A549 (cell line): ENCODE measurements at regions not wholly inside any gene's neighbourhood (a gene's known extent, or its start where the extent isn't known, plus 50 kb on each side); places are given as distances from the start of the nearest gene placed in this dataset.

ENCODE experiments used
- ATAC-seq, 2 experiments: fragments of 200-7000 bp in 1 of 2; fragments of >200 bp in 1 of 2; cut with Nextera tagmentation in 1 of 2; cut with Tn5 transposase in 1 of 2; 3 replicates each; pipeline versions ENCODE4 v1.8.0 to v1.9.1; 2018 to 2020; ENCODE audit warnings: mild to moderate bottlenecking in 1 of 2, moderate library complexity in 1 of 2
- CTCF ChIA-PET: fragments of 300-600 bp; sonication (Branson Sonifier 250); formaldehyde crosslinking; extraction: SDS; loops from one replicate; lab custom pipeline; 2021; ENCODE audit warnings: antibody characterized with exemption, inconsistent platforms; lab: Yijun Ruan, JAX
- POLR2A ChIA-PET: fragments of 350-600 bp; formaldehyde crosslinking; extraction: SDS; loops from one replicate; lab custom pipeline; 2021; ENCODE audit warnings: antibody characterized with exemption, inconsistent platforms; lab: Yijun Ruan, JAX
- DNase-seq, 2 experiments: peaks; one replicate each; pipeline versions ENCODE4 v3.0.0 to v3.0.0-alpha.2; 2011 to 2016; ENCODE audit warnings: low read depth in 1 of 2, low spot score in 1 of 2
- FAIRE-seq: peaks from 2 replicates; lab custom pipeline; 2011; peaks lifted over from hg19 to GRCh38; lab: Jason Lieb, UNC
- H3K27ac ChIP-seq, 2 experiments: fragments of >200 bp; sonication (Bioruptor Twin); formaldehyde crosslinking; 3 replicates each; pipeline ENCODE4 v1.5.1; 2016 to 2017
- H3K4me1 ChIP-seq: fragments of >200 bp; sonication (Bioruptor Twin); formaldehyde crosslinking; 3 replicates; pipeline ENCODE4 v1.6.1; 2016
- H3K4me2 ChIP-seq: fragments of >200 bp; sonication (Bioruptor Twin); formaldehyde crosslinking; 3 replicates; pipeline ENCODE4 v1.6.1; 2016
- H3K4me3 ChIP-seq: fragments of >200 bp; sonication (Bioruptor Twin); formaldehyde crosslinking; 3 replicates; pipeline ENCODE4 v1.5.1; 2016
- H3K9me3 ChIP-seq: fragments of >200 bp; sonication (Bioruptor Twin); formaldehyde crosslinking; 3 replicates; pipeline ENCODE4 v1.6.1; 2016
- CBX2 ChIP-seq: fragments of 200-600 bp; sonication (generic); IDR thresholded peaks from 2 replicates; pipeline ENCODE4 v1.6.1; 2016; ENCODE audit warnings: low read depth, mild to moderate bottlenecking, borderline replicate concordance
- CEBPB ChIP-seq, 2 experiments: fragments of >200 bp in 1 of 2; sonication (Bioruptor Twin) in 1 of 2; formaldehyde crosslinking in 1 of 2; IDR thresholded peaks; 2 replicates each; pipeline ENCODE4 v1.6.1; 2012 to 2016
- CHD2 ChIP-seq: fragments of 150-350 bp; IDR thresholded peaks from 2 replicates; pipeline ENCODE4 v1.6.1; 2014; ENCODE audit warnings: low read length; ENCODE audit not compliant: partially characterized antibody
- E2F6 ChIP-seq: IDR thresholded peaks from 2 replicates; pipeline ENCODE4 v1.6.1; 2012; ENCODE audit warnings: low read depth, borderline replicate concordance
- ELK1 ChIP-seq: fragments of 150-350 bp; IDR thresholded peaks from 2 replicates; pipeline ENCODE4 v1.6.1; 2014; ENCODE audit warnings: low read depth, mild to moderate bottlenecking, low read length
- ESRRA ChIP-seq: fragments of 150-350 bp; IDR thresholded peaks from 2 replicates; pipeline ENCODE4 v1.6.1; 2014; ENCODE audit warnings: mild to moderate bottlenecking, low read length, borderline replicate concordance
- FOSB ChIP-seq: fragments of 250-450 bp; sonication (Bioruptor Pico); IDR thresholded peaks from 2 replicates; pipeline ENCODE4 v1.5.0; 2020; ENCODE audit warnings: mild to moderate bottlenecking, moderate library complexity
- FOXS1 ChIP-seq: fragments of 250-450 bp; sonication (Bioruptor Pico); IDR thresholded peaks from 2 replicates; pipeline ENCODE4 v1.5.0; 2020; ENCODE audit warnings: mild to moderate bottlenecking, moderate library complexity
- HDAC2 ChIP-seq: fragments of 200-600 bp; sonication (generic); IDR thresholded peaks from 2 replicates; pipeline ENCODE4 v1.6.1; 2016
- HES2 ChIP-seq: fragments of >200 bp; sonication (Bioruptor Twin); formaldehyde crosslinking; IDR thresholded peaks from 2 replicates; pipeline ENCODE4 v1.6.1; 2016
- HOXB13 ChIP-seq: fragments of 250-450 bp; sonication (Bioruptor Pico); IDR thresholded peaks from 2 replicates; pipeline ENCODE4 v1.5.0; 2020; ENCODE audit warnings: low read depth, mild to moderate bottlenecking, moderate library complexity
- JUNB ChIP-seq: fragments of >200 bp; sonication (Bioruptor Twin); formaldehyde crosslinking; IDR thresholded peaks from 2 replicates; pipeline ENCODE4 v1.6.1; 2016
- MAZ ChIP-seq: fragments of 150-350 bp; IDR thresholded peaks from 2 replicates; pipeline ENCODE4 v1.6.1; 2014; ENCODE audit warnings: antibody characterized with exemption, low read depth, low read length, borderline replicate concordance
- NFE2L2 ChIP-seq: fragments of 150-350 bp; conservative IDR thresholded peaks from 2 replicates; pipeline ENCODE4 v1.6.1; 2014; ENCODE audit warnings: low read length
- NPAS2 ChIP-seq: fragments of 250-450 bp; sonication (Bioruptor Pico); IDR thresholded peaks from 2 replicates; pipeline ENCODE4 v1.8.0; 2022; ENCODE audit warnings: mild to moderate bottlenecking, moderate library complexity, borderline replicate concordance
- RAD21 ChIP-seq, 2 experiments: fragments of >200 bp in 1 of 2; sonication (Bioruptor Twin) in 1 of 2; formaldehyde crosslinking in 1 of 2; IDR thresholded peaks in 1 of 2; conservative IDR thresholded peaks in 1 of 2; 2 replicates in 1 of 2; 3 replicates in 1 of 2; pipeline ENCODE4 v1.6.1; 2012 to 2018; ENCODE audit warnings: inconsistent platforms in 1 of 2
- RARB ChIP-seq: fragments of 250-450 bp; sonication (Bioruptor Pico); IDR thresholded peaks from 2 replicates; pipeline ENCODE4 v1.8.0; 2021; ENCODE audit warnings: mild to moderate bottlenecking, moderate library complexity
- RNF2 ChIP-seq: fragments of 200-600 bp; sonication (generic); IDR thresholded peaks from 2 replicates; pipeline ENCODE4 v1.6.1; 2016; ENCODE audit warnings: low read depth, mild to moderate bottlenecking, antibody characterized with exemption, moderate library complexity, borderline replicate concordance
- TP53 ChIP-seq: fragments of 250-450 bp; sonication (Bioruptor Pico); IDR thresholded peaks from 2 replicates; pipeline ENCODE4 v1.5.0; 2021; ENCODE audit warnings: mild to moderate bottlenecking, moderate library complexity
- USF2 ChIP-seq: fragments of 450-650 bp; IDR thresholded peaks from 2 replicates; pipeline ENCODE4 v1.6.1; 2014; ENCODE audit warnings: antibody characterized with exemption
- ZC3H11A ChIP-seq: fragments of 450-650 bp; IDR thresholded peaks from 2 replicates; pipeline ENCODE4 v1.6.1; 2014; ENCODE audit warnings: antibody characterized with exemption, mild to moderate bottlenecking
- WGBS: methylation state at CpG from one replicate; pipeline ENCODE4 v1.1.6; 2017; ENCODE audit errors: missing lambda C conversion rate; 5-methylcytosine and 5-hydroxymethylcytosine counted together
- TF ChIP-seq, protein P1 (sequence below): IDR thresholded peaks from 2 replicates; pipeline ENCODE4 v1.6.1; 2012
- TF ChIP-seq, protein P2 (sequence below): fragments of >200 bp; sonication (Bioruptor Twin); formaldehyde crosslinking; IDR thresholded peaks from 3 replicates; pipeline ENCODE4 v1.5.1; 2016

- no peak overlapping the region for H3K4me3 ChIP-seq
- H3K4me1 ChIP-seq = no peaks in the 10 kb centered on the region
- H3K4me2 ChIP-seq = no peak overlapping the region
- no peak for TF ChIP-seq CHD2
- FAIRE-seq = no peak
- POLR2A ChIA-PET = no interaction called here
- peak in 1 of 2 experiments; percentile 13; a peak in 1 of 6 replicates for ATAC-seq
- no peak for DNase-seq
- CTCF ChIA-PET = no interaction called here
- H3K27ac ChIP-seq = no peak overlapping the region
- WGBS = 83% methylated on average over 9 of the region's 9 CpGs
- H3K9me3 ChIP-seq = peaks cover 25% of the 10 kb centered on the region
These were observed 72.0 kb upstream of the ODC1 start for GRCh38 chr2:10520154-10520553.

DNA sequence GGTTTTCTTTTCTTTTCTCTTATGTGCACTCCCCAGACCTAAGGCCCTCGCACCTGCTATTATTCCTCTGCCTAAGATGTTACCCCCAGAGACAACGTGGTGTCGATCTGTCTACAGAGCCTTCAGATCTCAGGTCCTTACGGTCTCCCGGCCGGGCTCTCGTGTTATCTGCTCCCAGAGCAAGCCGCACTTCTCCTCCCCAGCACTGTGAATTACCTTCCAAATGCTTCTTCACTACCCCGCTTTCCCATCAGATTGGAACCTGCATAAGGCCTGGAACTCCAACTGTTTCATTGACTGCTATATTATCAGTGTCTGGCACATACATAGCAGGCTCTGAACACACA, 71.2 kb upstream of the ODC1 start:
- Histone ChIP-seq H3K9me3 (peaks cover 28% of the 10 kb centered on the region), H3K4me2 (no peak overlapping the region), H3K4me1 (peaks cover 2% of the 10 kb centered on the region), H3K4me3 (no peak overlapping the region), H3K27ac (no peak overlapping the region)
- WGBS = 96% methylated on average over 9 of the region's 9 CpGs
- DNase-seq (no peak), FAIRE-seq (no peak), ATAC-seq (no peak)
- TF ChIP-seq CEBPB (IDR thresholded peaks at IDR 0.05) (no peak), ZC3H11A (no peak), TP53 (CRISPR knock-in tag) (no peak), NFE2L2 (no peak), HDAC2 (no peak), FOXS1 (CRISPR knock-in tag) (no peak), ESRRA (no peak), HOXB13 (CRISPR knock-in tag) (no peak), USF2 (no peak)
- POLR2A ChIA-PET = no interaction called here
- CTCF ChIA-PET = no interaction called here

- ChIA-PET POLR2A (no interaction called here), CTCF (no interaction called here)
- H3K4me1 ChIP-seq = peaks cover 8% of the 10 kb centered on the region
- no peak for FAIRE-seq
- ATAC-seq = no peak
- H3K9me3 ChIP-seq = peaks cover 31% of the 10 kb centered on the region
- no peak overlapping the region for H3K27ac ChIP-seq
- no peak for DNase-seq
- H3K4me3 ChIP-seq = no peak overlapping the region
- H3K4me2 ChIP-seq = no peak overlapping the region
- WGBS = 90% methylated on average over 20 of the region's 20 CpGs
- TF ChIP-seq ELK1 (no peak), FOSB (CRISPR knock-in tag) (no peak), RNF2 (no peak), MAZ (no peak), NPAS2 (CRISPR knock-in tag) (no peak), JUNB (no peak), HES2 (no peak), FOXS1 (CRISPR knock-in tag) (no peak), CBX2 (no peak), RAD21 (conservative IDR thresholded peaks at IDR 0.05 in 1 of 2, IDR thresholded peaks at IDR 0.05 in 1 of 2) (no peak), E2F6 (no peak), RARB (CRISPR knock-in tag) (no peak)
- TF ChIP-seq, protein P1, sequence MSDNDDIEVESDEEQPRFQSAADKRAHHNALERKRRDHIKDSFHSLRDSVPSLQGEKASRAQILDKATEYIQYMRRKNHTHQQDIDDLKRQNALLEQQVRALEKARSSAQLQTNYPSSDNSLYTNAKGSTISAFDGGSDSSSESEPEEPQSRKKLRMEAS = no peak
- TF ChIP-seq, protein P2, sequence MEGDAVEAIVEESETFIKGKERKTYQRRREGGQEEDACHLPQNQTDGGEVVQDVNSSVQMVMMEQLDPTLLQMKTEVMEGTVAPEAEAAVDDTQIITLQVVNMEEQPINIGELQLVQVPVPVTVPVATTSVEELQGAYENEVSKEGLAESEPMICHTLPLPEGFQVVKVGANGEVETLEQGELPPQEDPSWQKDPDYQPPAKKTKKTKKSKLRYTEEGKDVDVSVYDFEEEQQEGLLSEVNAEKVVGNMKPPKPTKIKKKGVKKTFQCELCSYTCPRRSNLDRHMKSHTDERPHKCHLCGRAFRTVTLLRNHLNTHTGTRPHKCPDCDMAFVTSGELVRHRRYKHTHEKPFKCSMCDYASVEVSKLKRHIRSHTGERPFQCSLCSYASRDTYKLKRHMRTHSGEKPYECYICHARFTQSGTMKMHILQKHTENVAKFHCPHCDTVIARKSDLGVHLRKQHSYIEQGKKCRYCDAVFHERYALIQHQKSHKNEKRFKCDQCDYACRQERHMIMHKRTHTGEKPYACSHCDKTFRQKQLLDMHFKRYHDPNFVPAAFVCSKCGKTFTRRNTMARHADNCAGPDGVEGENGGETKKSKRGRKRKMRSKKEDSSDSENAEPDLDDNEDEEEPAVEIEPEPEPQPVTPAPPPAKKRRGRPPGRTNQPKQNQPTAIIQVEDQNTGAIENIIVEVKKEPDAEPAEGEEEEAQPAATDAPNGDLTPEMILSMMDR = no peak
These were observed 70.6 kb upstream of the ODC1 start for GRCh38 chr2:10518470-10519393.
